ENCODE measurements at regions not wholly inside any gene's neighbourhood (a gene's known extent, or its start where the extent isn't known, plus 50 kb on each side); places are given as distances from the start of the nearest gene placed in this dataset.

DNA sequence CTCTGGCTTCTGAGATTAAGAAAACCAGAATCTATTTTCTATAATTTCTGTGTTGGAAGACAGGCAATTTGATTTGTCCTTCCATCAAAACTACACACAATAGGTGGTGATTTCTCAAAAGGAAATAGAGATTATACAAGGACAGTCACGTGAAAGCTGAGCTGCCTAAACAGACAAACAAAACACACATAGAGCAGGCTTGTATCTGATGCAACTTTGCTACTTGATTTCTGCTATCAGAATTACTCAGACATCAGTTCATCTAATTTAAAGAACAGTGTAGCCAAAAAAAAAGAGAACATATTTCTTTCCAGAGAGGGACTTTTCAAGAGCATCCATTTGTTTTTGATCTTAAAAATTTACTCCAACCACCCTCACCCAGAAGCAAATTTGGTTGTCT lies 2128.3 kb upstream of the C9orf72 start:
- H3K27ac Mint-ChIP-seq = no peak overlapping the region
- ATAC-seq (no peak), DNase-seq (no peak)
- H3K36me3 Mint-ChIP-seq = peaks cover 7% of the 10 kb centered on the region
- H3K4me1 Mint-ChIP-seq = no peaks in the 10 kb centered on the region
- no peaks in the 10 kb centered on the region for H3K27me3 Mint-ChIP-seq (ENCODE audit: low read depth in 2 of 2)
- intact Hi-C loops (cut with micrococcal nuclease) = no loop called here
- Histone ChIP-seq H3K4me3 (ENCODE audit: low read length) (no peak overlapping the region), H3K36me3 (ENCODE audit: control insufficient read depth, insufficient read depth, low read length) (no peaks in the 10 kb centered on the region), H3K27ac (ENCODE audit: low read length) (no peak overlapping the region), H3K9me3 (ENCODE audit: control insufficient read depth, insufficient read depth, low read length) (no peaks in the 10 kb centered on the region), H3K4me1 (ENCODE audit: control insufficient read depth, insufficient read depth, low read length) (no peaks in the 10 kb centered on the region), H3K27me3 (ENCODE audit: control insufficient read depth, insufficient read depth, low read length) (no peaks in the 10 kb centered on the region)
- TF ChIP-seq, protein P1, sequence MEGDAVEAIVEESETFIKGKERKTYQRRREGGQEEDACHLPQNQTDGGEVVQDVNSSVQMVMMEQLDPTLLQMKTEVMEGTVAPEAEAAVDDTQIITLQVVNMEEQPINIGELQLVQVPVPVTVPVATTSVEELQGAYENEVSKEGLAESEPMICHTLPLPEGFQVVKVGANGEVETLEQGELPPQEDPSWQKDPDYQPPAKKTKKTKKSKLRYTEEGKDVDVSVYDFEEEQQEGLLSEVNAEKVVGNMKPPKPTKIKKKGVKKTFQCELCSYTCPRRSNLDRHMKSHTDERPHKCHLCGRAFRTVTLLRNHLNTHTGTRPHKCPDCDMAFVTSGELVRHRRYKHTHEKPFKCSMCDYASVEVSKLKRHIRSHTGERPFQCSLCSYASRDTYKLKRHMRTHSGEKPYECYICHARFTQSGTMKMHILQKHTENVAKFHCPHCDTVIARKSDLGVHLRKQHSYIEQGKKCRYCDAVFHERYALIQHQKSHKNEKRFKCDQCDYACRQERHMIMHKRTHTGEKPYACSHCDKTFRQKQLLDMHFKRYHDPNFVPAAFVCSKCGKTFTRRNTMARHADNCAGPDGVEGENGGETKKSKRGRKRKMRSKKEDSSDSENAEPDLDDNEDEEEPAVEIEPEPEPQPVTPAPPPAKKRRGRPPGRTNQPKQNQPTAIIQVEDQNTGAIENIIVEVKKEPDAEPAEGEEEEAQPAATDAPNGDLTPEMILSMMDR (IDR thresholded peaks at IDR 0.05) = no peak
- 57% methylated on average over 1 of the region's 1 CpG for WGBS (ENCODE audit: insufficient coverage)
- no peak overlapping the region for H3K4me3 Mint-ChIP-seq
- peaks cover 0 to 4% of the 10 kb centered on the region in 2 donors for H3K9me3 Mint-ChIP-seq

DNA sequence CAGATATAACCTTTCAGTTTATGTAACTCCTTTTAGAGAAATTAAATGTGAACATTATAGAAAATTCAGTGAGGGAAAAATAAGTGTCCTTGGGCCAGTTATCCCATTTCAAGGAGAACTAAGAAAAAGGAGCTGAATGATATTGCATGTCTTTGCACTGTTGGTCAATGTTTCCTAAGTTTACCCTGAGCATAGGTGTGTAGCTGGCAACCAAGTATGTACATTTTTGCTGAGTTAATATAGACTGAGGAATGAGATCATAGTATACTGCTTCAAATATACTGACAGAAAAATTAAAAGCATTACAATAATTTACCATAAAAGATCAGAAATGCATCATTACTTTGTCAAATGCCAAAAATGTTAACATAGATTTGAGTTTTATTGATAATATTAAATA lies 2128.7 kb upstream of the C9orf72 start:
- H3K27me3 Mint-ChIP-seq (ENCODE audit: low read depth in 2 of 2) = no peaks in the 10 kb centered on the region
- H3K4me1 Mint-ChIP-seq = no peaks in the 10 kb centered on the region
- H3K9me3 Mint-ChIP-seq = peaks cover 0 to 4% of the 10 kb centered on the region in 2 donors
- TF ChIP-seq, protein P1 (IDR thresholded peaks at IDR 0.05) = no peak
- Histone ChIP-seq H3K4me3 (ENCODE audit: low read length) (no peak overlapping the region), H3K36me3 (ENCODE audit: control insufficient read depth, insufficient read depth, low read length) (no peaks in the 10 kb centered on the region), H3K27me3 (ENCODE audit: control insufficient read depth, insufficient read depth, low read length) (no peaks in the 10 kb centered on the region), H3K9me3 (ENCODE audit: control insufficient read depth, insufficient read depth, low read length) (no peaks in the 10 kb centered on the region), H3K4me1 (ENCODE audit: control insufficient read depth, insufficient read depth, low read length) (no peaks in the 10 kb centered on the region), H3K27ac (ENCODE audit: low read length) (no peak overlapping the region)
- no peak overlapping the region for H3K27ac Mint-ChIP-seq
- no peak for ATAC-seq
- intact Hi-C loops (cut with micrococcal nuclease) = no loop called here
- no peak overlapping the region for H3K4me3 Mint-ChIP-seq
- H3K36me3 Mint-ChIP-seq = peaks cover 7% of the 10 kb centered on the region
- no peak for DNase-seq

DNA sequence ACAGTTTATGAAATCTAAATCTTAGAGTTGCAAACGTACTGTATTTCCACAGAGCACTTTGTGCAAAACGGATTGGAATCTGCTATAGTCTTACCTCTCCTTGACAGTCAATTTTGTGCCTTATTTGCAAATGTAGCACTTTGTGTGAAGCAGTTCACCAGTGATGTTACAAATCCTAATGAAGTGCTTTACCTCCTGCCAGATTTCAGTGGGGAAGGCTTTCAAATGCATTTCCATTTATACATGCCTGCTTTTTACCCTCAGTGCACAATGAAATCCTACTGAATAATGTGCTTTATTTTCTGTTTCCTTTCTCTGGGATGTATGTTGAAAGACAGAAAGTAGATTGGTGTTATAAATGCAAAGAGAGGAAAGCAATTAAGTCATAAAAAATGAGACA lies 2141.6 kb upstream of the C9orf72 start:
- no peaks in the 10 kb centered on the region for H3K27me3 Mint-ChIP-seq (ENCODE audit: low read depth in 2 of 2)
- ATAC-seq = no peak
- WGBS (ENCODE audit: insufficient coverage) = 82% methylated on average over 2 of the region's 2 CpGs

DNA sequence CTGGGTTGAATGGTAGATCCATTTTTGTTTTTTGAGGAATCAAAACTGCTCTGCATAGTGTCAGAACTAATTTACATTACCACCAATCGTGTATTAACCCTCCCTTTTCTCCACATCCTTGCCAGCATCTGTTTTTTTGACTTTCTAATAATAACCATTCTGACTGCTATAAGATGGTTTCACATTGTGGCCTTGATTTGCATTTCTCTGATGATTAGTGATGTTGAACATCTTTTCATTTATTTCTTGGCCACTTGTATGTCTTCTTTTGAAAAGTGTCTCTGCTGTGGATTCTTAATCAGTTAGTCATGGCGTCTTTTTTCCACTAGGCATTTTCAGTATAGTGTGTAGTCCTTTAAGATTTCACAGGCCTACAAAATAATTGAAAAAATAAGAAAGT lies 2144.3 kb upstream of the C9orf72 start:
- WGBS (ENCODE audit: insufficient coverage) = 25% methylated on average over 1 of the region's 2 CpGs
- TF ChIP-seq, protein P1 (IDR thresholded peaks at IDR 0.05) = no peak

More for the DNA sequence above, 2141.6 kb upstream of the C9orf72 start:
- Histone ChIP-seq H3K4me1 (ENCODE audit: control insufficient read depth, insufficient read depth, low read length) (no peaks in the 10 kb centered on the region), H3K27me3 (ENCODE audit: control insufficient read depth, insufficient read depth, low read length) (no peaks in the 10 kb centered on the region), H3K4me3 (ENCODE audit: low read length) (no peak overlapping the region), H3K36me3 (ENCODE audit: control insufficient read depth, insufficient read depth, low read length) (no peaks in the 10 kb centered on the region), H3K27ac (ENCODE audit: low read length) (no peak overlapping the region), H3K9me3 (ENCODE audit: control insufficient read depth, insufficient read depth, low read length) (no peaks in the 10 kb centered on the region)
- Mint-ChIP-seq H3K4me1 (peaks cover 0 to 5% of the 10 kb centered on the region in 2 donors), H3K9me3 (peaks cover 6 to 11% of the 10 kb centered on the region in 2 donors), H3K36me3 (peaks cover 15% of the 10 kb centered on the region), H3K4me3 (no peak overlapping the region), H3K27ac (no peak overlapping the region)
- TF ChIP-seq, protein P1 (IDR thresholded peaks at IDR 0.05) = no peak
- intact Hi-C loops (cut with micrococcal nuclease) = no loop called here
- DNase-seq = no peak

More for the DNA sequence above, 2144.3 kb upstream of the C9orf72 start:
- no peaks in the 10 kb centered on the region for H3K36me3 ChIP-seq (ENCODE audit: control insufficient read depth, insufficient read depth, low read length)
- H3K9me3 ChIP-seq (ENCODE audit: control insufficient read depth, insufficient read depth, low read length) = no peaks in the 10 kb centered on the region
- H3K4me1 Mint-ChIP-seq = peaks cover 0 to 5% of the 10 kb centered on the region in 2 donors
- no peak overlapping the region for H3K27ac ChIP-seq (ENCODE audit: low read length)
- ATAC-seq (no peak), DNase-seq (no peak)
- H3K4me1 ChIP-seq (ENCODE audit: control insufficient read depth, insufficient read depth, low read length) = no peaks in the 10 kb centered on the region
- no peak overlapping the region for H3K4me3 ChIP-seq (ENCODE audit: low read length)
- H3K27me3 ChIP-seq (ENCODE audit: control insufficient read depth, insufficient read depth, low read length) = no peaks in the 10 kb centered on the region
- H3K36me3 Mint-ChIP-seq = peaks cover 15% of the 10 kb centered on the region
- H3K27ac Mint-ChIP-seq = no peak overlapping the region
- H3K4me3 Mint-ChIP-seq = no peak overlapping the region
- H3K27me3 Mint-ChIP-seq (ENCODE audit: low read depth in 2 of 2) = no peaks in the 10 kb centered on the region
- intact Hi-C loops (cut with micrococcal nuclease) = no loop called here
- peaks cover 8 to 11% of the 10 kb centered on the region in 2 donors for H3K9me3 Mint-ChIP-seq
